GM21786 (cell line): ENCODE measurements at regions not wholly inside any gene's neighbourhood (a gene's known extent, or its start where the extent isn't known, plus 50 kb on each side); places are given as distances from the start of the nearest gene placed in this dataset.
"Not testable (repeated sequence)": the region's sequence is repeated elsewhere in the genome, so short reads cannot be mapped to it uniquely, and the experiment has no call there.

Source experiments
- ATAC-seq: cut with Tn5 transposase; IDR thresholded peaks from one replicate; pipeline ENCODE4 v1.9.1; 2021; ENCODE audit not compliant: unreplicated experiment

DNA sequence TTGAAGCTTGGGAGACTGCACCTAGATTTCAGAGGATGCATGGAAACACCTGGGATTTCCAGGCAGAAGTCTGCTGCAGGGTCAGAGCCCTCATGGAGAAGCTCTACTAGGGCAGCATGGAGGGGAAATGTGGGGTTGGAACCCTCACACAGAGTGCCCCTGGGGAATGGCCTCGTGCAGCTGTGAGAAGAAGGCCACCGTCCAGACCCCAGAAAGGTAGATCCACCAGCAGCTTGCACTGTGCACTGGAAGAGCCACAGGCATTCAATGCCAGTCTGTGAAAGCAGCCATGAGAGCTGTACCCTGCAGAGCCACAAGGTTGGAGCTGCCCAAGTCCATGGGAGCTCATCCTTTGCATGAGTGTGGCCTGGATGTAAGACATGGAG, 285.3 kb upstream of the FAM174A start:
- no peak for ATAC-seq

DNA sequence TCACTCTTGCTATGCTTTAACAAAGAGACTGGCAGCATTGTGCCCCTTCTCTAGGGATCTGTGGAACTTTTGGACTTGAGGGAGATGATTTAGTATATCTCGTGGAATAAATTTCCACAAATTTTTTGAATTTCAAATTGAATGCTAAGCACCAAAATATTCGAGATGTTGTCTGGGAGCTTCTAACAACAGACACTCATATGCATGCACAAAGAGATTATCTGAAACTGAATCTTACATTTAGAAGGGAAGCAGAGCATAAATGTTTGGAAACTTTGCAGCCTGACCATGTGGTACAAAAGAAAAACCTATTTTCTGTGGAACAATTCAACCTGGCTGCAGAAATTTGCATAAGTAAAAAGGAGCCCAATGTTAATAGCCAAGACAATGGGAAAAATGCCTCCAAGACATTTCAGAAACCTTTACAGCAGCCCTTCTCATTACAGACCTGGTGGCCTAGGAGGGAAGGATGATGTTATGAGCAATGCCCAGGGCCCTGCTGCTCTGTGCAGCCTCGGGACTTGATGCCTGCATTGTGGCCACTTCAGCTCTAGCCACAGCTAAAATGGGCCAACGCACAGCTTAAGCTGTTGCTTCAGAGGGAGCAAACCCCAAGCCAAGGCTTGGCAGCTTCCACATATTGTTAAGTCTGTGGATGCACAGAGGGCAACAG, 285.8 kb upstream of the FAM174A start:
- ATAC-seq, result no peak

DNA sequence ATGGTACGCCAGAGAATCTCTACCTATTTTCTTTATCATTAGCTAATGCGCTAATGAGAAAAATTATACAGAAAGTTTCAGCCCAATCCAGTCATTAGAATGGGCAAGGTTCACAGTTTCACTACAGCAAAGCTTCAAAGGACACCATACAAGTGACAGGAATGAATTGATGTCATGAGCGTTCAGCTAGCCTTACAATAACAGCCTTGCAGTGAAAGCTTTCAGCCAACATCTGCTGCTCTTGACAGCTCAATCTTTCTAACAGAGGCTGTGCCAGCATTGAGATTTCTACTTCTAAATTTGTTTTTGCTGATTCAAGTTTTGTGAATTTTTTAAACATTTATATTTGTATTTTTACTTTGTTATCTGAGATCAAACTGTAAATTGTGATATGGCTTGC, 302.4 kb upstream of the FAM174A start:
- no peak for ATAC-seq

- no peak for ATAC-seq
These were observed 346.4 kb upstream of the FAM174A start for GRCh38 chr5:100188778-100189177.

DNA sequence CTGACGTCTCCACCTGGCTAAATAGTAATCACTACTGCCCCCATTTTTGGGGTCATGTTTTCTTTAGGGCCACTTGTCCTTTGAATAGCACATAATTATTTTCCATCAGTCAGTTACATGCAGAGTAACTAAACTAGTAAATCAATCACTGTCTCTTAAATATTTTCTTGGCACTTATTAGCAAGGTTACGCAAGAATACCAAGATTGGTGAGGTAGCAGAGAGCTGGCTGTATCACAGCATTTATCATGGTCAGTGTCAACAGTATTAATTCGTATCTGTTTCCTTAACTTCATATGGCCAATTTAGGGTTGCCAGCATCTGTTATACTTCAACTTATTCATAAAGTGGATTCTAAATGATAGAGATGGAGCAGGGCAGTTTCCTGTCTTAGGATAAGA, 346.8 kb upstream of the FAM174A start:
- no peak for ATAC-seq

GRCh38 chr5:100186181-100186580, 349.0 kb upstream of the FAM174A start:
- no peak for ATAC-seq

- no peak for ATAC-seq
These were observed 352.8 kb upstream of the FAM174A start for GRCh38 chr5:100182402-100182801.

DNA sequence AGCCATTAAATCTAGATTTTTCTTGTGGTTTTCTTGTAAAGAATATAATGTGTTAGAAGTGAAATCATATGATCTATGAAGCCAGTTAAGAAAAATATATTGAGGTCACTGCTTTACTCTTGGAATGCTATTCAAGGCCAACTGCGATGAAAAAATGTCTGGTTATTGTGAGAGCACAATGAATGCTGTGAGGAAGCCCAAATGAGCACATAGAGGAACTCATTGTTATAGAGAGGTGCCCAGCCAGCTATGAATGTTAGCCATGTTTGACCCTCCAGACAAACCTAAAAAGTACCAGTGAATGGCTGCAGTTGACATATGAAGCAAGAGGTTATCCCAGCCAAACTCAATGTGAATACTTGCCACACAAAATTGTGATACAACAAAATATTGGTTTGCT, 359.8 kb upstream of the FAM174A start:
- ATAC-seq, result no peak

DNA sequence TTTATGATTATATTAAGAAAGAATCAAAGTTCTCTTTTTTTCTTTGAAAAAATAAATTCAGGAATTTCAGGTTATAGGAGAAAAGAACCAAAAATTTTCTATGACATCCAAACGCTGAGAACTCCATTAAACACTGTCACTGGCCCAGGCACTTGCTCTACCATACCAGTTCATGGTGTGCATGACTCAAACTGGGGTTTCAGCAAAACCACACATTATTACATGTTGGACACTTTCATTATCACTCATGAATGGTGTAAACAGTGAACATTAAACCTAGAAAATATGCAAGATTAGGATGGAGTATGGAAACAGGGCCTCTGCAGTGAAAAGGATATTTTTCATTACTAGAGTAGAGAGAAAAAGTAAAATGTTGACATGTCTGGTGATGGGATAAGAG, 369.9 kb upstream of the FAM174A start:
- peak; percentile 100 for ATAC-seq

DNA sequence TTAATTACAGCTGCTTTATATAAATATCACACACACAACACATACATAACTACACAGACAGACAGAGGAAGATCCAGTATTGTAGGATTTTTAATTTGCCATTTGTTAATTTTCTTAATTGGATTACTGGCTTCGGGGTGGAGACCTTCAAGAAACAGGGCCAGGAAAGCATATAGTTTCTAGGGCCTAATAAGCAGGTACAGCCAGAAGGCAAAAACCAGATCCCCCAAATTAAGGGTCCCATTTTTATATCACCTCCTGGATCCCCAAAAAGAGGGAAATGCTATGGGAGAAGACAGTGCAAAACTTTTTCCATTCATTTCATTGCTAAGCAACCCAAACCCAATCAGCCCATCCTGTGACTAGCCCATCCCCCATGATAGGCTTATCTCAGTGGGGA, 373.3 kb upstream of the FAM174A start:
- ATAC-seq, result no peak

GRCh38 chr5:100157066-100157465, 378.1 kb upstream of the FAM174A start:
- no peak for ATAC-seq

- ATAC-seq, result no peak
These were observed 386.9 kb upstream of the FAM174A start for GRCh38 chr5:100148239-100148638.

DNA sequence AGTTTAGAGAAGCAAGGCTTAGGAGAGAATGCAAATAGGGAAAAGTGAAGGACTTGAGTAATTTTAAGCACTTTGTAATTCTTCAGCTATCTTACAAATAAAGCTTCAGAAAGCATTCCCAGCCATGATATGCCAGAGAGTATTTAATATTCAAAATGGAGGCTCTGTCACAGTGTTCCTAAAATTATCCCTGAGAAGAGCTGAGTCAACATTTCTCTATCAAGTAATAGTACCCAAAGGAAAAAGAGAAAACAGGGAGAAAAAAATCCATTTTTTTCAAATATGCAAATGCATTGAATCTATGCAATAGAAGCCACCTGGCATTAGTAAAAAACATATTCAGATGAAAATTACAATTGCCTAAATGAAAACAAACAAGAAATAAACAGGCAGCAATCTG, 392.6 kb upstream of the FAM174A start:
- ATAC-seq, result no peak

GRCh38 chr5:100131161-100131560, 404.0 kb upstream of the FAM174A start:
- no peak for ATAC-seq

GRCh38 chr5:100130307-100130706, 404.9 kb upstream of the FAM174A start:
- no peak for ATAC-seq

DNA sequence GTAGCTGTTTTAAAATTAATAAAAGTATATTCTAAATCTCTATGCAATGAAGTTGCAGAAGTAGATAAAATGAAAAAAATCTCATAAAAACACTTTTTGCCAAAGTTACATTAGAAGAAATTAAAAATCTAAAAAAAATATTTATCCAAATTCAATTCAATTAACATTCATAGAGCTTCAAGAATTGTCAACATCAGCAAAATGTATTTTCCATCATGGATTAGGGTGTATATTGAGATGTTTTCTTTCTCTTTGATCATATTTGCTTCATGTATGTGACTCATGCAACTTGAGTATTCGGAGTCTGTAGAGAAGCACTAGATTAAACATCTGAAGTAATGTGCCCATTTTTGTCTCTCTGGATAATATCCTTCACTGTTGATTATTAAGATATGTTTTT, 415.3 kb upstream of the FAM174A start:
- ATAC-seq, result no peak

DNA sequence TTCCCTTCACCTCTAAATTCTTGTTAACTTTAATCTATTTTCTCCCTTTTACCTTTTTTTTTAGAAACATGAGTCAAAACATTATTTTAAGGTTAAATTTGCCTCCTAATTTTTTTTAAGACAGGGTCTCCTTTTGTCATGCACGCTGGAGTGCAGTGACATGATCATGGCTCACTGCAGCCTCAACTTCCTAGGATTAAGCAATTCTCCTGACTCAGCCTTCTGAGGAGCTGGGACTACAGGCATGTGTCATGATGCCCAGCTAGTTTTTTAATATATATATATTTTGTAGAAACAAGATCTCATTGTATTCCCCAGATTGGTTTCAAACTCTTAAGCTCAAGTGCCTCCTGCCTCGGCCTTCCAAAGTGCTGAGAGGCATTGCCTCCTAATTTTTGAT, 424.7 kb upstream of the FAM174A start:
- ATAC-seq, result no peak

DNA sequence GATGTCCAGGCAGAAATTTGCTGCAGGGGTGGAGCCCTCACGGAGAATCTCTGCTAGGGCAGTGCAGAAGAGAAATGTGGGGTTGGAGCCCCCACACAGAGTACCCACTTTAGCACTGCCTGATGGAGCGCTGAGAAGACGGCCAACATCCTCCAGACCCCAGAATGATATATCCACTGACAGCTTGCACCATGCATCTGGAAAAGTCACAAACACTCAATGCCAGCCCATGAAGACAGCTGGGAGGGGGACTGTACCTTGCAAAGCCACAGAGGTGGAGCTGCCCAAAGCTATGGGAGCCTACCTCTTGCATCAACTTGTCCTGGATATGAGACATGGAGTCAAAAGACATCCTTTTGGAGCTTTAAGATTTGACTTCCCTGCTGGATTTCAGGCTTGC, 426.3 kb upstream of the FAM174A start:
- no peak for ATAC-seq

- not testable (repeated sequence) for ATAC-seq
These were observed 431.5 kb upstream of the FAM174A start for GRCh38 chr5:100103592-100104119.

GRCh38 chr5:100101466-100101865, 433.7 kb upstream of the FAM174A start:
- not testable (repeated sequence) for ATAC-seq

- ATAC-seq, result not testable (repeated sequence)
These were observed 438.8 kb upstream of the FAM174A start for GRCh38 chr5:100096328-100096727.

- not testable (repeated sequence) for ATAC-seq
These were observed 454.5 kb upstream of the FAM174A start for GRCh38 chr5:100080703-100081102.

DNA sequence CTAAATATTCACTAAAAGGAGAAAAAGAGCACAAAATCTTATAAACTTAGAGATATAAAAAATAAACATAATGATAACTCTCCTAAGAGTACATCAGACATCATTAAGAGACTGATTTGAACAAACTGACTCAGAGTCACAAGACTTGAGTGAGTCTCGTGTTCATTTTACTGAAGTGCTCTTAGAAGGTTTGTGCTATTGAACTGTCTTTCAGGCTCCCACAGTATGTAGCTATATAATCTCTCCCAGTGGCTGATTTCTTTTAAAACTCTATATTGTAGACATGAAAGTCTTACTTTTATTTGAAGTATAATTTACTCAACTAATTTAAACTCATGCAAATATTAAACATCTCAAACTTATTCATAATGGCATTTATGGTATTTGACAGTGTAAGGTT, 456.0 kb upstream of the FAM174A start:
- not testable (repeated sequence) for ATAC-seq
